GM21381 (cell line): ENCODE measurements at regions not wholly inside any gene's neighbourhood (a gene's known extent, or its start where the extent isn't known, plus 50 kb on each side); places are given as distances from the start of the nearest gene placed in this dataset.
"Not testable (repeated sequence)": the region's sequence is repeated elsewhere in the genome, so short reads cannot be mapped to it uniquely, and the experiment has no call there.

ENCODE experiments used
- ATAC-seq: cut with Tn5 transposase; IDR thresholded peaks from one replicate; pipeline ENCODE4 v1.9.1; 2021; ENCODE audit warnings: mild to moderate bottlenecking, moderate library complexity; ENCODE audit not compliant: unreplicated experiment

DNA sequence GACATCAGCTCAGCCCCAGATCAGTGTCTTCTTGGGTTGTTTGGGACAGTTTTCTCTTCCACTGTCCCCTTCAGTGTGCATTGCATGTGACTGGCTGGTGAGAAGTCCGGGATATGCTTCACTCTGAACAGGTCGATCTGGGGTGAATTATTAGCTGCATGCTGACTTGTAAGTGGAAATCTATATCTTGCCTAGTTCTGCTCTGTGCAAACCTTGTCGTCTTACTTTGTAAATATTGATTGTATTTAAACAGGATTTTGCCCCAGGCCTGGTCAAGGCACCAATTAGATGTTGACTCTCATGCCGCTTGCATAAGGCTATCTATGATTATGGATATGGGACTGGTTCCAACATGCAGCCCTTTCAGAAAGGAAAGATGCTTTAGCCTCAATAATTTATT is 669.7 kb downstream of the TYW1 start:
- ATAC-seq: not testable (repeated sequence)

DNA sequence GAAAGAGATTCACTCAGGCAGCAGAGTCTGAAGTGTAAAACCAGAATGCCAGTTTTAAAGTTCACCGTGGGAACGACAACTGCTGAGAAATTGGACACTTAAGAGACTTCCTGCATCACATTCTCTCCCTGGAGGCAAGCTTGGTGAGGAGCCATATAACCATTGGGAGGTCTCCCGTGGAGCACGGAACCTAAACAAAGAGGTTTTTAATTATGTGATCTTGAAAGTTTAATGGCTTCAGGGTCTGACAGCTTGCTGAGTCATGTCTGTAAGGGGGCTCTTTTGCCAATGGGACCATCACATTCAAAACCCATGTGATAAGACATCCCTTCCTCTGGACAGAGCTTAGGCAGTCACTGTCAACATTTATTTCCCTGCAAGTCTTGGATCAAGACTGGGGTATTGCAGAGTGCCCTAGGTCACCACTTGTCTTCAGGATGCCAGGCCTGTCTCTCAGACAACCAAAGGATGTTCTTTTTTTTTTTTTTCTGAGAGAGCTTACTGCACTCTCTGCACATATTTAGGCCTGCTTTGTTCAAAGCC is 674.4 kb downstream of the TYW1 start:
- no peak for ATAC-seq

DNA sequence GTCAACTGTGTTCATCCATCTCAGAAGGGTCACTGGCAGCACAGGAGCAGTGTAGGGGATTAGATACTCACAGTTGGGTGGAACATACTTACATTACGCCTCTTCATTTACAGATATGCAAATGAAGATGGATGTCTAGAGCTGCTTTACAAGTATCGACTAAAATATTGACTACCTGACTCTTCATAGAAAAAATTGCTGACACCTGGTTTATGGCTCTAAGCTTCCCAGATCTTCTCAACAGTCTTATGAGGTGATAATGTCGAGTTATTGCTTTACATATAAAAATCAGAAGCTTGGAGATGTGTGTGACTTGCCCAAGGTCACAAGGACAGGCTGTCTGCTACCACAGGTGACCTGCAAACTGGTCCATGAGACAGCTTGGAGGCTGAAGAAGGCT is 677.2 kb downstream of the TYW1 start:
- ATAC-seq: no peak

DNA sequence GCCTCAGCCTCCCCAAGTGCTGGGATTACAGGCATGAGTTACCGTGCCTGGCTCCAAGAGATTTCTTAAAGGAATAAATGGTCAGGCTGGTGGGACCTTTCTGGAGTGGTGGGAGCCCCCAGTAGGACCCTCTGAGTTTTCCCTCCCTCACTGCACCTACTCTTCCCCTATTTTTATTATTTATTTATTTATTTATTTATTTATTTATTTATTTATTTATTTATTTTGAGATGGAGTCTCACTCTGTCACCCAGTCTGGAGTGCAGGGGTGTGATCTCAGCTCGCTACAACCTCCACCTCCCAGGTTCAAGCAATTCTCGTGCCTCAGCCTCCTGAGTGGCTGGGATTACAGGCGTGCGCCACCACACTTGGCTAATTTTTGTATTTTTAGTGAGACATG is 678.2 kb downstream of the TYW1 start:
- ATAC-seq: not testable (repeated sequence)

DNA sequence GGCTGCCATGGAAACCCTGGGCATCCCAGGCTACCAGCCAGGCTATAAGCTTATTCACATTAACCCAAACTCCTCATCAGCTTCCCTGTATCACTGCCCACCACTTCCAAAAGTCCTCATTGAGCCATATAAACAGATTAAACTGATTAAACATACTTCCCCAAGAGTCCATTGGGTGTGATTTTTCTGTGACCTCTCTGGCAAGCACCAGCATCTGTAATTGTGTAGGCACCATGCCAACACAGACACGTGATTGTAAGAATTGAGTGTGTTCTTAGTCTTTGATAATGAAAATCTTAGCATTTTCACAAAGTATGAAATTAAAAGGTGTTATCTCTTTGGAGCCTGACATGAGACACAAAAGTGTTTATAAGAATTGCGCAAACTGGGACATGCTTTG is 679.3 kb downstream of the TYW1 start:
- no peak for ATAC-seq

DNA sequence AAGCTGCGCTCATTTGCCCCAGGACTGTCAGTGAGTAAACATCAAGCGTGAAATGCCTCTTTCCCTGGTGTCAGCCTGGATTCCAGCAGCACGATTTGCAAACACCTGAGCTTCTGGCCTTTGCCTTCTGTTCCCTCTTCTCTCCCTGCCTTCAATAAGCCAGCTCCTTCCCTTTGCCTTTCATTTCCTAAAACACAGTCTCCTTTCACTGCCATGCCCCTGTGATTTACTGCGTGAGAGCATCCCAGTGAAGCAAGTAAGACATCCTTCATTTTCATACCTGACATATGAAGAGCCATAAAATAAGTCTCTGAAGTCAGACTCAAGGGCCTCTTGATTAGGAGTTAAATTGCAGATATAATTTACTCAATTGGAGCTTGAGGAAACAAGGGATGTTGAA is 681.8 kb downstream of the TYW1 start:
- ATAC-seq: no peak

DNA sequence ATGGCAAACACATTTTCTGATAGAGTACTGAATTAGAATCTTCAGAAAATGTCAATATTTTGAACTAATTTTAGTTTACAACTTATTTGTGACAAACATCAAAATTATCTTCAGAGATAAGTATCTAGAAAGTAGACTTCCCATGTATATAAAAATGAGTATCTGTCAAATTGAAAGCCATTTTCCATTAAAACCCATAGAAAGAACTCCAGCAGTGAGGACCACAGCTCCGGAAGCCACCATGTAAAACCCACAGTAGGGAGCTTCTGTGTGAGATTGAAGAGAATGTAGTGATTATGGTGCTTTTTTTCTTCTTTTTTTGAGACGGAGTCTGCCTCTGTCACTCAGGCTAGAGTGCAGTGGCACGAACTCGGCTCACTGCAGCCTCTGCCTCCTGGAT is 687.0 kb downstream of the TYW1 start:
- no peak for ATAC-seq

DNA sequence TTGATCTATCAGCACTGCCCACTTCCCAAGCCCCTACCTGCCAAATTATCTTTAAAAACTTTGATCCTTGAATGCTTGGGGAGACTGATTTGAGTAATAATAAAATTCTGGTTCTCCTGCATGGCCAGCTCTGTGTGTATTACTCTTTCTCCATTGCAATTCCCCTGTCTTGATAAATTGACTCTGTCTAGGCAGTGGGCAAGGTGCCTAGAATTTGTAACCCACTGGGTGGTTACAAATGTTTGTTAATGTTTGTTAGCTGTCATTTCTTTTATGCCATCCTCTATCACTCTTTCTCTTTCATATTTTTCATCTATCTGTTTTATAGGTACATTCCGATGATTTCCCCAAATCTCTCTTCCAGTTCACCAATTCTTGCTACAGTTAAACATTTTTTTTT is 694.1 kb downstream of the TYW1 start:
- ATAC-seq: no peak

DNA sequence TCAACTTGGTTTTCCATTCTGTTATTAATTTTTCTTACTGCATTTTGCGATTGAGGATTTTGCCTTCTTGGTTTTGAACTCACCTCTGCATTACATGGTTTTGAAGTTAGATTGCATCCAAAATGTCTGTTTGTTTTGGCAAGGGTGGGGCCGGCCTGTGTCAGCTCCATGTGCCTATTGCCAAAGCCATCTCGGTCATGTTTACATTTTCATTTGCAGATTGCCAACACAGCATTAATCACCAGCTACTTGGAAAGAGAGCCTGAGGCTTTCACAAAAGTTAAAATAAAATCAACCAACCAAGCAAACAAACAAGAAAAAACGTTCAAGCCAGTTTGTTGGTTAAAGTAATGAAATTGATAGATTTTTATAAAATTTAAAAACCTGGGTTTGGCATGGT is 695.8 kb downstream of the TYW1 start:
- no peak for ATAC-seq

DNA sequence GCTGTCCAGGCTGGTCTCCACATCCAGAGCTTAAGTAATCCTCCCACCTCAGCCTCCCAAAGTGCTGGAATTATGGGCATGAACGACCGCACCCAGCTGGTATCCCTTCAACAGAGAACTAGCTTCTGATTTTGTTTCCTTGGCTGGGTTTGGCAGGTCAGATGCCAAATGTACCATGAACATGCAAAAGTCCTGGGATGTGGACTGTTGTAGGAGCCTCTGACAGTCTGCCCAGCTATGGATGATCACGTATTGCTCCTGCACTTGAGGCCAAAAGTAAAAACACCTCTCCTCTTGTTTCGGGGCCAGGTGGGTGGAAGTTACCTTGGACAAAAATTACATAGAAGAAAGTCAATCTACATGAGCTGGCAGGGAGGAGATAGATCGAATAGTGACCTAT is 699.5 kb downstream of the TYW1 start:
- ATAC-seq: no peak

DNA sequence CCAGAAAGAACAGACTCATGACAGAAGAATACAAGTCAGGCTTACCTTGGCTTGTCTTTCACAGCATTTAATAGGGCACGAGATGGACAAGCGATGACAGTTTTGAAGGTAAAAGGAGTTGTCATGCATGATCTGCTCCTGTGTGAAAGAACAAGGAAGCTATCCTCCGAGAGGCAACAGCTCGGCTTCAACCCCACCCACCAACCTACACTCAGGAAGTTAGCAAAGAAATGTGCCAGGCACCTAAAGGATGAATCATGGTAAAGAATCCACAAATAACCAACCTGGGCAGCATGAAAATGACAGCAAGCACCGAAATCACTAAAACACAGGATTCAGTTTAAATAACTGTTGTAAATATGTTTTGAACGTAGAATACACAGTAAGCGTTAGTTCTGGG is 700.2 kb downstream of the TYW1 start:
- no peak for ATAC-seq

DNA sequence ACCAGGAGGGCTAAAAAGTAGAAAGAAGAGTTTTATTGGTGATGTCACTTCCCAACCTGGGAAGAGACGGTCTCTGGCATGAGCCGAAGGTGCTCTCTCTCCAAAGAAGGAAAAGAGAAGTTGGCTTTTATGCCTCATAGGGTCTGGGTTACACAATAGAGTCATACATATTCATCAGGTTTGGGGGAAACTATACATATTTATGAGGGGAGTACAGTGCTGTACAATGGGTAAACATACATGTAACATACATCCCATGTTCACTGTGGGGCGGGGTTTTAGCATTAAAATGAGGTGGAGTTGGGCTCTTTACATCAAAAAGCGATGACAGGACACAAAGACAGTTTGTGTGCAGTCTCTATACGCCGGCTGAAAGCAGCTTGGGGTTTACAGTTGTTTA is 701.7 kb downstream of the TYW1 start:
- no peak for ATAC-seq

DNA sequence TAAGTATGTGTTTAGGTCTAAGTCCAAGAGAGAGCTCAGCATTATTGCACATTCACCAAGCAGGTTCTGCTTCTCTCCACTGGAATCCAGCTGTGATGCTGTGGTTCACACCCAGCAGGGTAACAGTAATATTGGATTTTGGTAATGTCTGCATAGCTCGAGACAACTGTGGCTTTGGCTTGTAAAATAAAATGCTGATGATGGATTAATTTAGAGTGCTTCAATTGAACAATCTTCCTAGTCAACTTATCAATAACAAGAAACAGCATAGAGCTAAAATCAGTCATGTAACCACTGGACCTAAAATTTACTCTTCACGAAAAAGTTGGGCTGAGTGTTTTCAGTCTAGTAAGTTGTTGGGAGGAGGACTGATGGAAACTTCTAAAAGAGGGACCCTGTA is 709.2 kb downstream of the TYW1 start:
- no peak for ATAC-seq

DNA sequence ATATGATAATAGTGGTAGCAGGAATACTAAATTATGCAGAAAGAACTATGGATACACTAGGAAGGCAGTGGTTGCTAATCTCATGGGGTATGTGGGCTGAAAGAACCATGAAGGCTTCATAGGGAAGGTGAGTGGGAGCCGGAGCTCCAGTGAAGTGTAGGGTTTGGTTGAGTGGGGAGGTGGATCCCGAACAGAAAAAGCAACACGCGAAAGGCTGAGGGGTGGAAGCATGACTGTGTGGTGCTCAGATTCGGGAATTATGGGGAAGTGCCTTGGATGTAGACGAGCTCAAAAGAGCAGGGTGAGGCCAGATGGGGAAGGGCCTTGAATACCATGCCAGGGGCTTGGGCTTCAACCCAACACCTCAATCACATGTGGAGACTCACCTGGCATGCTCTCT is 715.1 kb downstream of the TYW1 start:
- ATAC-seq: no peak

DNA sequence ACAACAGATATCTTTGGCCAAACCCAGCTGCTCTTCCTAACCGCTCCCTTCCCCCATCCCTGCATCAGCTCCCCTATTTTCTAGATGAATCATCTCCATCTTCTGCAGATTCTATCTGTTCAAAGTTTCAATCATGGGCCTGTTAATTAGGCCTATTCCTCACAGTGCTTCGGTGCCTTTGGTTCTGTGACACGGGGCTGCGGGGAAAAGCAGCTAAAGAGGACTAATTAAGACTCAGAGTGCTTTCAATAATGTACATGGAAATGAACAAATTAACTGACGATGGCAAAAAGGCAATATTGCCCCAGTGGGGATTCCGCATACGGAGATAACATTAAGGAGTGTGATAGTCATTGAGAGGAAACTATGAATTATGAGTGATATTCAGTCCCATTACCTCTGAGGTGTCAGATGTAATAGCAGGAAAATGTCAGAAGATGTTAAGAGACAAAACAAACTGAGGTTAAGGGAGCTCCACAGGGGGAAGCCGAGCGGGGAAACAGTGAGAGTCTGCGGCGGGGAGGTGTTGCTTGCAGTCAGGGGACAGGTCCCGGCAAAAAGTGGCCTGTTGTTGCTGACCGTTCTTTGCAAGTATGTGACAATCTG is 716.9 kb downstream of the TYW1 start:
- no peak for ATAC-seq

DNA sequence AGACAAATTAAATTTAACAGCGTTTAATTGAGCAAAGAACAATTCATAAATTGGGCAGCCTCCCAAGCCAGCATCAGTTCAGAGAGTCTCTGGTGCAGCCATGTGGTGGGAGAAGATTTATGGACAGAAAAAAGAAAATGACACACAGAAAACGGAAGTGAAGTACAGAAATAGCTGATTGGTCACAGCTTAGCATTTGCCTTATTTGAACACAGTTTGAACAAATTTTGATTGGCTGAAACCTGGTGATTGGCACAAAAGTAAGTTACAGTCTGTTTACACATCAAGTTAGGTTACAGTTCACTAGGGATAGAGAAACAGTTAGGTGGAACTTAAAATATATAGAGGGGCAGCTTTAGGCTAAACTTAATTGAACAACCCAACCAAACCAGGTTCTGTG is 720.1 kb downstream of the TYW1 start:
- no peak for ATAC-seq

DNA sequence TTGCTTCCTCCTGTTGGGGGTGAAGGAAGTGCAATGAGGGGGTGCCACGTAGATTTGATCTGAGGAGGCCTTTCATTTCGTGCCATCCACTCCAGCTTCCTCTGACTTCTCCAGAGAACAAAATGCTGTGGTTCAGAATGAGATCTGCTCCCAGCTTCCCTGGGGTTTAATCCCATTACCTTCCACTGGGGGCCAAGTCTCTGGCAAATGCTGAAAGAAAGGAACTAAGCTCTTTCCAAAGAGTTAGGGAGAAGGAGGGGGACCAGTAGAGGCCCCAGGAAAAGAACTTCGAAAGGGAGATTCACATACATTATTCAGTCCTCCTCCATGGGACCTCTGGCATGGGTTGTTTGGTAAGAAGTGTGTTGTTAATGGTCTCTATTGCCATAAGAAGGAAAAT is 727.0 kb downstream of the TYW1 start:
- no peak for ATAC-seq

DNA sequence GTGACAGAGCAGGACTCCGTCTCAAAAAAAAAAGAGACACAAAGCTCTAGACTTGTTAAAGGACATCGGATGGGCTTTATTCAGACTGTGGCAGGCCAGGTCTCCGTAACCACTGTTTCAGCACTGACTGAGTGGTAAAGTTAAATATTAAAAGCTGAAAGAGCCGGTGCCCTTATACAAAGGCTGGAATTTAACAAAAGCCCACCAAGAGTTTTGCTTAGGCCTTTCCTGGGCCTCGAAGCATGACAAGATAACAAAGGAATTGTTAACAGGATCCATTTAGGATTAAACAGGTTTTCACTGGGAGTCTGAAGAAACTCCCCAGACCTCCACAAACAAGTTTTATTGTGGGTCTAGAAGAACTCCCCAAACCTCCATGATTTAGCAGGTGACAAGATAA is 727.8 kb downstream of the TYW1 start:
- ATAC-seq: no peak

DNA sequence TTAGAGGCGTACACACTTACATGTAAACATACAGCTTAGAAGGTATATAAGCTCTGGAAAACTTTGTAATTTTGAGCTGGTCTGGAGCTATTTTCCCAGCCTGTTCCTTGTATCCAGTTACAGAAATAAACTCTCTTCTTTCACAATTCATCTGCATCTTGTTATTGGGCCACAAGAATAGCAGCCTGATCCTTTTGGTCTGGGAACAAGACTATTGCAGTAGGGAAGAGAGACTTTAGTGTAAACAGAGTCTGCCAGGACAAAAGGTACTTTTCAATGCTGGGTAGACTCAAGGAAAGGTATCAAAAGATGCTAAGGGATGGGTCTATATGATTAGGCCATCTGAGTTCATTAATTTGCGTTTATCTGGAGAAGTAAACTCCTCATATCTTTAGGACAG is 728.3 kb downstream of the TYW1 start:
- no peak for ATAC-seq

DNA sequence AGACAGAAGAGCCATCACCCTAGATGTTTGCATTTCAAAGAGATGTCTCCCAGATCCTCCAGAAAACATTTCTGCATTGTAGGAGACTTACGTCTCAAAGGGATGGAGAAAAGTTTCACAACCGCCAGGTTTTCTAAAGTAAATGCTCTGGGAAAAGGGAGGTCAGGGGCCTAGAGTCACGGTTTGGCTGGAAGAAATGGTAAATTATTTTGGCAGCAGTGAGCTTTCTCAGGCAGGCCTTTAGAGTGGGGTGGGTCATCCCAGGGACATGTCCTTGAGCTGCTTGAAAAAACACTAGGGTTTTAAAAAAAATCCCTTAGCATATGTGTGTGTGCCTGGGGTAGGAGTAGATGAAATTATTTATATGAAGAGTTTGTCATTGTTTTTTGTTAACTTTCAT is 728.8 kb downstream of the TYW1 start:
- ATAC-seq: no peak

DNA sequence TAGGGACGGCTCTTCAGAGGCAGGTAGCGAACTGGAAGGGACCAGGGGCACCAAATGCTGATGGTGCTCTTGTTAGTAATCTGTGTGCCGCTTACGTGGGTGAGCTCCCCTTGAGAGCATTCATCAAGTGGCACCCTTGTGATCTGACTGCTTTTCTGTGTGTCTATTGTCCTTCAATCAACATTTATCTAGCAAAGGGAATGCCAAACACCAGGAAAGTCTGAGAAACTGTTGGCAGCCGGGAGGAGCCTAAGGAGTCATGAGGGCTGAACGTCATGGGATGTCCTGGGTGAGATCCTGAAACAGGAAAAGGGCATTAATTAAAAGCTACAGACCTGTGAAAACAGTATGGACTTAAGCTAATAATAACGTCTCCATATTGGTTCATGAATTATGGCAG is 733.1 kb downstream of the TYW1 start:
- ATAC-seq: no peak

DNA sequence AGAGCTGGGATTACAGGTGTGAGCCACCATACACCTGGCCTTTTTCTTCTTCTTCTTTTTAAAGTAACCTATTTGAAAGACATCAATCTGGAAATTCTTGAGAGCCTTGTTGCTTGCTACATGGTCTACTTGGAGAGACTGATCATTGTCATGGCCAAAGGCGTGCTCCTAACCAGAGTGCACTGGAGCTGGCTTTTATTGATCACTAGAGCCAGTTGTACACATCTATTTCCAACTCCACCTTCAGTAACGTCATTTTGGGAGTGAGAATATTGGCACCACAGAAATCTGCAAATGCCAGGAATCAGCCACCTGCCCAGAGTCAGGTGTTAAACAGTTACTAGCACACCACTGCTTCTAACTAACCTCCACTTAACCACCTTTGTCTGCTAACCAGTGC is 735.1 kb downstream of the TYW1 start:
- no peak for ATAC-seq

DNA sequence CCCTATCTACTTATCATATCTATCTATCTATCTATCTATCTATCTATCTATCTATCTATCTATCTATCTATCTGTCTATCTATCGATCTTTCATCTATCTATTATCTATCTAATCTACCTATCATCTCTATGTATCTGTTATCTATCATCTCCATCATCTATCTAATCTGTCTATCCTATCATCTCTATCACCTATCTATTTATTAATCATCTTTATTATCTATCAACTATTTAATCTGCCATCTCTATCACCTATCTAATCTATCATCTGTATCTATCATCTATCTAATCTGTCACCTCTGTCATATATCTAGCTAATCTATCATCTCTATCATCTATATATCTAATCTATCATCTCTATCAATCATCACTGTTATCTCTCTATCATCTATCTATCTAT is 736.3 kb downstream of the TYW1 start:
- ATAC-seq: no peak
